Heart left ventricle (tissue), 13 donors: ENCODE measurements at regions not wholly inside any gene's neighbourhood (a gene's known extent, or its start where the extent isn't known, plus 50 kb on each side); places are given as distances from the start of the nearest gene placed in this dataset.

Experiments
- POLR2A ChIP-seq, 2 donors: fragments of 450-650 bp; IDR thresholded peaks; one replicate each; pipeline ENCODE4 v1.6.1; 2017; ENCODE audit warnings: antibody characterized with exemption in 2 of 2, mild to moderate bottlenecking in 2 of 2, moderate library complexity in 2 of 2
- TF ChIP-seq, protein P1 (sequence below), 12 donors: fragments of 200-600 bp; sonication (generic) in 4 of 12; IDR thresholded peaks; one replicate each; pipeline versions ENCODE4 v1.5.0 to v1.8.0; 2018 to 2022; ENCODE audit warnings: antibody characterized with exemption in 12 of 12, mild to moderate bottlenecking in 5 of 12
- donor health status: ischemic (EF 13 %, LVEDD 7.1; RV severe dilation, severe dysfunction).
- donor health status: DM: no; HTN: yes; CAD: no.
- donor health status: DM: no; HTN: no; CAD: no.
- donor health status: ischemic (EF 25% LVEDD 6.9; RV normal size, moderate dysfunction).
- donor health status: ischemic (EF 25% LVEDD 5.7; RV mildly dilated, moderate dysfunction).
- donor health status: ischemic (EF 35%, LVEDD 5.7; RV mildly dilated, moderate dysfunction).
- donor health status: nonischemic (EF 11% LVEDD 7.7; RV severe dilation, severe dysfunction).
- donor health status: DM: yes; HTN: yes; CAD: no.
- donor health status: PGD.
- donor health status: ischemic (EF 29% LVEDD 5.4; RV normal size, mild dysfunction).
- donor health status: nonischemic (EF 23%, LVEDD 6.1; RV moderate dilation, normal function).

GRCh38 chr15:47460795-47461573 lies 256.3 kb upstream of the SEMA6D start:
- TF ChIP-seq POLR2A (IDR thresholded peaks at IDR 0.05): no peak
- TF ChIP-seq, protein P1, sequence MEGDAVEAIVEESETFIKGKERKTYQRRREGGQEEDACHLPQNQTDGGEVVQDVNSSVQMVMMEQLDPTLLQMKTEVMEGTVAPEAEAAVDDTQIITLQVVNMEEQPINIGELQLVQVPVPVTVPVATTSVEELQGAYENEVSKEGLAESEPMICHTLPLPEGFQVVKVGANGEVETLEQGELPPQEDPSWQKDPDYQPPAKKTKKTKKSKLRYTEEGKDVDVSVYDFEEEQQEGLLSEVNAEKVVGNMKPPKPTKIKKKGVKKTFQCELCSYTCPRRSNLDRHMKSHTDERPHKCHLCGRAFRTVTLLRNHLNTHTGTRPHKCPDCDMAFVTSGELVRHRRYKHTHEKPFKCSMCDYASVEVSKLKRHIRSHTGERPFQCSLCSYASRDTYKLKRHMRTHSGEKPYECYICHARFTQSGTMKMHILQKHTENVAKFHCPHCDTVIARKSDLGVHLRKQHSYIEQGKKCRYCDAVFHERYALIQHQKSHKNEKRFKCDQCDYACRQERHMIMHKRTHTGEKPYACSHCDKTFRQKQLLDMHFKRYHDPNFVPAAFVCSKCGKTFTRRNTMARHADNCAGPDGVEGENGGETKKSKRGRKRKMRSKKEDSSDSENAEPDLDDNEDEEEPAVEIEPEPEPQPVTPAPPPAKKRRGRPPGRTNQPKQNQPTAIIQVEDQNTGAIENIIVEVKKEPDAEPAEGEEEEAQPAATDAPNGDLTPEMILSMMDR (IDR thresholded peaks at IDR 0.05): no peak
